ENCODE measurements at regions not wholly inside any gene's neighbourhood (a gene's known extent, or its start where the extent isn't known, plus 50 kb on each side); places are given as distances from the start of the nearest gene placed in this dataset.
"Not testable (repeated sequence)": the region's sequence is repeated elsewhere in the genome, so short reads cannot be mapped to it uniquely, and the experiment has no call there.

- Histone ChIP-seq H3K4me1 (ENCODE audit: control insufficient read depth in 1 of 2, insufficient read depth in 2 of 2, low read length in 2 of 2) (peaks cover 0 to 11% of the 10 kb centered on the region in 2 experiments; a peak in 3 of 4 replicates), H4K20me1 (ENCODE audit: insufficient read depth) (no peaks in the 10 kb centered on the region), H3K4me2 (ENCODE audit: low read length) (peak overlapping the region; percentile 35; the same call in 1 of the 2 replicates), H3K4me3 (replicated peaks in 1 of 2; ENCODE audit: low read depth in 1 of 2, low read length in 2 of 2) (no peak overlapping the region), H3K27ac (ENCODE audit: low read depth, low read length) (no peak overlapping the region), H3K9me2 (ENCODE audit: insufficient read depth) (no peaks in the 10 kb centered on the region), H2AFZ (ENCODE audit: low read depth, low read length, poor library complexity, severe bottlenecking) (no peak overlapping the region), H3K9ac (ENCODE audit: low read length) (no peak overlapping the region), H3K79me2 (ENCODE audit: insufficient read depth, low read length) (no peaks in the 10 kb centered on the region), H3K9me3 (ENCODE audit: control insufficient read depth in 1 of 2, insufficient read depth in 1 of 2, low read depth in 1 of 2, low read length in 2 of 2) (no peaks in the 10 kb centered on the region), H3K36me3 (ENCODE audit: control insufficient read depth in 1 of 2, insufficient read depth in 2 of 2, low read length in 2 of 2) (no peaks in the 10 kb centered on the region), H3K27me3 (ENCODE audit: insufficient read depth, low read length) (no peaks in the 10 kb centered on the region)
- POLR2A ChIA-PET = no interaction called here
- ATAC-seq (peak; percentile 67), DNase-seq (ENCODE audit: low read depth, low spot score) (peak; percentile 15)
- RAD21 ChIA-PET (ENCODE audit: low non-redundant PET in 1 of 2, low total read pairs in 2 of 2, uncharacterized antibody in 2 of 2, unreplicated experiment in 2 of 2) = no interaction called here
- CTCF ChIA-PET = no interaction called here
- intact Hi-C loops (cut with micrococcal nuclease) = no loop called here
- no TSS peak for BruUV-seq (replicated peaks)
- TF ChIP-seq JUND (IDR thresholded peaks at IDR 0.05) = peak; percentile 54
- peak; percentile 21; the same call in 1 of the 2 replicates for TF ChIP-seq CEBPB (IDR thresholded peaks at IDR 0.05; ENCODE audit: low read depth)
- peak; percentile 74 for TF ChIP-seq FOSL1 (IDR thresholded peaks at IDR 0.05; ENCODE audit: low read depth)
- no peak for TF ChIP-seq TCF7L2 (IDR thresholded peaks at IDR 0.05; ENCODE audit: borderline replicate concordance, extremely low read depth, insufficient read depth, insufficient read length)
Observed at GRCh38 chr7:27442455-27442854, 199.9 kb downstream of the EVX1 start.

GRCh38 chr7:27449046-27449445 is 206.4 kb downstream of the EVX1 start:
- H3K9ac ChIP-seq (ENCODE audit: low read length); BruUV-seq (replicated peaks); H3K4me2 ChIP-seq (ENCODE audit: low read length): not testable (repeated sequence)

More at GRCh38 chr7:27449046-27449445, 206.4 kb downstream of the EVX1 start:
- ATAC-seq; H3K27ac ChIP-seq (ENCODE audit: low read depth, low read length); intact Hi-C loops (cut with micrococcal nuclease); H3K36me3 ChIP-seq (ENCODE audit: control insufficient read depth in 1 of 2, insufficient read depth in 2 of 2, low read length in 2 of 2); POLR2A ChIA-PET; DNase-seq (ENCODE audit: low read depth, low spot score); H3K9me3 ChIP-seq (ENCODE audit: control insufficient read depth in 1 of 2, insufficient read depth in 1 of 2, low read depth in 1 of 2, low read length in 2 of 2); H3K27me3 ChIP-seq (ENCODE audit: insufficient read depth, low read length); H3K9me2 ChIP-seq (ENCODE audit: insufficient read depth); CTCF ChIA-PET; H3K4me3 ChIP-seq (replicated peaks in 1 of 2; ENCODE audit: low read depth in 1 of 2, low read length in 2 of 2); H4K20me1 ChIP-seq (ENCODE audit: insufficient read depth); RAD21 ChIA-PET (ENCODE audit: low non-redundant PET in 1 of 2, low total read pairs in 2 of 2, uncharacterized antibody in 2 of 2, unreplicated experiment in 2 of 2); H3K79me2 ChIP-seq (ENCODE audit: insufficient read depth, low read length); H2AFZ ChIP-seq (ENCODE audit: low read depth, low read length, poor library complexity, severe bottlenecking); H3K4me1 ChIP-seq (ENCODE audit: control insufficient read depth in 1 of 2, insufficient read depth in 2 of 2, low read length in 2 of 2): not testable (repeated sequence)
